UCSD-AML1 (cell line): ENCODE measurements at regions not wholly inside any gene's neighbourhood (a gene's known extent, or its start where the extent isn't known, plus 50 kb on each side); places are given as distances from the start of the nearest gene placed in this dataset.
A peak's percentile ranks its signal among the peaks of the same experiment; 100 is the strongest.
"Not testable (repeated sequence)": the region's sequence is repeated elsewhere in the genome, so short reads cannot be mapped to it uniquely, and the experiment has no call there.

Source experiments
- DNase-seq: peaks from one replicate; lab custom pipeline; 2025; ENCODE audit not compliant: unreplicated experiment; lab: John Stamatoyannopoulos, UW

- DNase-seq: no peak
Observed at GRCh38 chr3:166114448-166114847, 277.2 kb upstream of the BCHE start.

GRCh38 chr3:166111562-166111961, 274.3 kb upstream of the BCHE start:
- DNase-seq: no peak

- no peak for DNase-seq
Observed at GRCh38 chr3:166110102-166110501, 272.9 kb upstream of the BCHE start.

DNA sequence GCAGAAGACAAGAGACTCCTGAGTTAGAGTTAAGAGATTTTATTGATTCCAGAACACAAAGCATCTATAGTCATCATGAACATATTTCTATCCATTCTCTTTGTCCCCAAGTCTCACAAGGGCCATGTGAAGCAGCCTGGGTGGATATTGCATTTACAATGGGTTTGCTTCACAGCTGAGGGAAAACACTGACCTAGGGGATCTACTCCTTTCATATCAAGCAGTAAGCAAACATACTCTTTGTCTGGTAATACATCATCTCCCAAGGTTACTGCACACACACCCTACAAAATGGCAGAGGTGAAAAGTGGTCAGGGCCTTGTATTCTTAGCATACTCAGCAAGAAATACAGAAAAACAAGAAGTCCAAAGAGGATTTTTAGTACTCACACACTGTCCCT, 267.7 kb upstream of the BCHE start:
- DNase-seq: no peak

GRCh38 chr3:166100730-166101129, 263.5 kb upstream of the BCHE start:
- no peak for DNase-seq

GRCh38 chr3:166089575-166089974, 252.4 kb upstream of the BCHE start:
- no peak for DNase-seq

DNA sequence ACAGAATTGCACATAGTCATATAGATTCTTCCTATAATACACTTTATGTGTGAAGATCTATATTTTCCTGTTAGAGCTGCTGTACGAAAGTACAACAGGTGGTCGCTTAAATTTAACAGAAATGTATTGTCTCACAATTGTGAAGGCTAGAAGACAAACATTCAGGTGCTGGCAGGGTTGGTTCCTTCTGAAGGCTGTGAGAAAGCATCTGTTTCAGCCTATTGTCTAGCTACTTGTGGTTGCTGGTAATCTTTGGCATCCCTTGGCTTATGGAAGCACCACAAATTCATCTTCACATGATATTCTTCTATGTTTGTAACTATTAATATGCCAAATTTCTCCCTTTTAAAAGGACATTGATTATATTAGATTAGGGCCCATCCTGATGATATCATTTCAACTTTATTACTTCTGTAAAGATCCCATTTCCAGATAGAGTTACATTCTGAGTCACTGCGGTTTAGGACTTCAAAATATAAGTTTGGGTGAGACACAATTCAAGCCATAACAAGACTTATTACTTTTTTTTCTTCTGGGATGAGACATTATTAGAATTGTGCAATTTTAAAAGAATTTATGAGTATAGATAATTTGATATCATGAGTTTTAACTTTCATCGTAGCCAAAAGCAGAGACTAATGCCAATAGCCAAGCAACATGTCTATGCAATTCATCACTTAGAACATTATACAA, 248.1 kb upstream of the BCHE start:
- DNase-seq: no peak

- no peak for DNase-seq
Observed at GRCh38 chr3:166080096-166080495, 242.9 kb upstream of the BCHE start.

- no peak for DNase-seq
Observed at GRCh38 chr3:166071831-166072230, 234.6 kb upstream of the BCHE start.

DNA sequence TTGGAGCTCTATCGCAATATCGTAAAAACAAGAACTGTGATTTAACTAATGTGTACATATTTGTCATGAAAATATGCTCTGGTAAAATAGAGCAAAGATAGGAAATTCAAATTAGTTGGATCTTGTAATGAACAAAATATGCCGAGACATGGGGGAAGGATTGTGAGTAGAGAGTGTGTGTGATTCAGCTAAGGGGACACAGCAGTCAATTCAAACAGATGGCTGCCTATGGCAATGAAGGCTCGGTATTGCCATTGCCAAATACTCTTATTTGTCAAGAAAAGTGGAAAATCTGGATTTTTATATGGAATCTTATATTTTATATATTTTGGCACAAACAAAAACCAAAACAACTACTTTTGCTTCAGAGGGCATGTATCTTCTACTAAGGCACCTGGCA, 227.3 kb upstream of the BCHE start:
- DNase-seq: no peak

GRCh38 chr3:166060789-166061479, 223.7 kb upstream of the BCHE start:
- peak; percentile 10 for DNase-seq

DNA sequence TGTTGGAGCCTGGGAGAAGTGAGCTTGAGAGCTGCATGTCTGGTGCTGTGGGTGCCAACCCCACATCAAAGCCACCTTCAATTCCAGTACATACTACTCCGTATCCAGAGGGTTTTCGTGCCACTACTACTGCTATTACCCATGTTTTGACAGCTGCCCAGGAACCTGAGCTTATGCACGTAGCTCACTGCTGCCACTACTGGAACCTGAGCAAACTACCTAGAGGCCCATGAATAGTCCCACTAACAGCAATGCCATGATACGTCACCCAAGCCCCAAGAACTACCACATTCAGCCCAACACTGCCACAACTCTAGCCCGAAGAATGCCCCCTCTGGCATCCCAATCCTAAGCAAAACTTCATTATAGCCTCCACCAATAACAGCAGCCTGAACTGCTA, 215.2 kb upstream of the BCHE start:
- DNase-seq: no peak

GRCh38 chr3:166029507-166029906, 192.3 kb upstream of the BCHE start:
- no peak for DNase-seq

DNA sequence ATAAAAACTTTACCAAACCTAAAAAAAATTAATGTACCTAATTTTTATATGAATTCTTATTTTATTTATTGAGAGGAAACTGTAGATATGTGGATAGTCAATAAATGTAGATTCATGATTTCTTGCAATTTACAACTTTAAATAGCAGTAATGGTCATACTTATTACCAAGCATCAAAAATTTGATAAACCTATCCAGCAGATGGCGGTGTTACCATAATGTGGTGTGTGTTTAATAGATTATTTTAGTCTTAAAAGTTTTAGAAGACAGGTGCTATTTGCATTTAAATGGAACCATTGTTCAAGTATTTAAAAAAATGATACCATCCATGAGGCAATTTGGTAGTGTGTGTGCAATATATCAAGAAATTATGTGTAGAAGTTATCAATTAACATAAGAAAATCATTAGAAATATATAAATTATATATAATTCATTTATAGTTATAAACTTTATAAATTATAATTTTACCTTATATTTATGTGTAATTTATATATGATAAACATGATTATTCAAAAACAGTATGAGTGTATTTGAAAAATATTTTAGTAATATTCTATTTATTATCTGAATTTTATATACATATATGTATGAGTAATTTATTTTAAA, 176.0 kb upstream of the BCHE start:
- DNase-seq: no peak

DNA sequence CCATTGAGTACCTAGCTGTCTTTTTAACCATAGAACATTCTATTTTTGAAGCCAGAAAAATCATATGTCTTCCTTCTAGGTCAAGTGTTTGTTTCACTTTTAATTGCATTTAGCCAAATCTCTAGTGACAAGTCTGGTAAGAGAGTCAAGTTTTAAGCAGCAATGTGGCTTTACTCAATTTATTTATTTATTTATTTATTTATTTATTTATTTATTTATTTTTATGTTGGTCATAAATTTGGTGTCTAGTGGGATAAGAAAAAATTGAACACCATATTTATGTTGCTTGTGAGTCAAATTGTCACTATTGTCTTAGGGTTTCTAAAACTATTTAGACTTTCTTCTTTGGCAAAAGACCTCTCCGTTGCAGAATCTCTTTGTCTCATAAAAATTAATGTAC, 174.5 kb upstream of the BCHE start:
- DNase-seq: no peak

GRCh38 chr3:166005126-166005525, 167.9 kb upstream of the BCHE start:
- no peak for DNase-seq

DNA sequence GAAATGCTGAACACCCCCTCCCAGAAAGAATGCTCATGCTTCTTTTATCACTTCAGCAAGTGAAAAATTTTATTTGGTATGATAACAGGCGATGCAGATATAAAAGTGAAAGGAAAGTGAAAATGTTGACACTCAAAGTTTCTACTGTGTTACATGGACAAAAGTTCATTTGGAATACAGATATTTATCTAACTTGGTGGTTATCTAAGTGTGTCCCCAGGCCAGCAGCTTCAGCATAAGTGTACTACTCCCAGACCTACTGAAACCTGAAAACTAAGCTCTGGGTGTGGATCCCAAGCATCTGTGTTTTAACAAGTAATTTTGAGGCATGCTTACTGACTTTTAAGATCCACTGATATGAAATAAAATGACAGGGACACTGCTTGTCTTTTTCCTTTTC, 157.1 kb upstream of the BCHE start:
- no peak for DNase-seq

DNA sequence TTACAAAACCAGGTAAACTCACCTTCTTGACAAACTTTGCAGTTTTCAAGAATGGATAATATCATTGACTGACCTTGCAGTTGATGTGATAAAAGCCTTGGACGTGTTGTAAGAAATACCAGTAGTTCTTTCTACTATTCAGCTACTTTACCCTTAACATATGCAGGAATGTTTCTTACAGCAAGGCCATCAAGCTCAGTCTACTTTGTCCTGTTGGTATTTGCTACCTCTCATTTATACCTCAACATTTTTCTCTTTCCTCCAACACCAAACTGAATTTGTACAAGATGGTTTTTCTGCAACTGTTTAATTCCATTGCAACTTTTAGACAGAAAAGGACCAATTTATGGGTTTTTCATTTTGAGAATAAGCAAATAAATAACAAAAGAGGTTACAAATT, 147.4 kb upstream of the BCHE start:
- DNase-seq: no peak

- no peak for DNase-seq
Observed at GRCh38 chr3:165983284-165983683, 146.1 kb upstream of the BCHE start.

DNA sequence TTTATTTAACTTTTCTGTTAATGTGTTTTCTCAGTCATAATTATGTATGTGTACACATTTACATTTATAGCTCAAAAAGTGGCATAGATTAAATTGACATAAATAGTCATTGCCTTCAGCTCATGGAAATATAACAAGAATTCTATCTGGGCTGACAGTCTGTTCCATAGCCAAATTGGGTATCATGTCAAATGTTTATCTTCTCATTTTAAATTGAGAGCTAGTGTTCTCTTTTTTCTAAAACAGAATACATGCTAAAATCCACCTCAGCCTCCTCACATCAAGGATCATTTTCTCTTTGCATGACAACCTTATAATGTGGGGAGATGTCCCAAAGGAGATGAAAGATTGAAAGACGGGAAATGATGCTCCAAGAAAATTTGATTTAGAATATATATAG, 144.1 kb upstream of the BCHE start:
- no peak for DNase-seq

DNA sequence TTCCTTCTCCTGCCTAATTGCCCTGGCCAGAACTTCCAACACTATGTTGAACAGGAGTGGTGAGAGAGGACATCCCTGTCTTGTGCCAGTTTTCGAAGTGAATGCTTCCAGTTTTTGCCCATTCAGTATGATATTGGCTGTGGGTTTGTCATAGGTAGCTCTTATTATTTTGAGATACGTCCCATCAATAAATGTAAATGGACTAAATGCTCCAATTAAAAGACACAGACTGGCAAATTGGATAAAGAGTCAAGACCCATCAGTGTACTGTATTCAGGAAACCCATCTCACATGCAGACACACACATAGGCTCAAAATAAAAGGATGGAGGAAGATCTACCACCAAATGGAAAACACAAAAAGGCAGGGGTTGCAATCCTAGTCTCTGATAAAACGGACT, 123.6 kb upstream of the BCHE start:
- not testable (repeated sequence) for DNase-seq

DNA sequence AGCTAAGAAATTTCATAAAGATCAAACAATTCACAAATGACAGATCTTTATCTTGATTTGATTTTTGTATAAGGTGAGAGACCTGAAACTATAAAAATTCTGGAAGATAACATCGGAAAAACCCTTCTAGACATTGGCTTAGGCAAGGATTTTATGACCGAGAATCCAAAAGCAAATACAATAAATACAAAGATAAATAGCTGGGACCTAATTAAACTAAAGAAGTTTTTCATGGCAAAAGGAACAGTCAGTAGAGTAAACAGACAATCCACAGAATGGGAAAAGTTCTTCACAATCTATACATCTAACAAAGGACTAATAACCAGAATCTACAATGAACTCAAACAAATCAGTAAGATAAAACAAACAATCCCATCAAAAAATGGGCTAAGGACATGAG, 116.9 kb upstream of the BCHE start:
- DNase-seq: no peak

- no peak for DNase-seq
Observed at GRCh38 chr3:165946360-165946759, 109.1 kb upstream of the BCHE start.
